Pulmonary artery endothelial cell (primary cell): ENCODE measurements at regions not wholly inside any gene's neighbourhood (a gene's known extent, or its start where the extent isn't known, plus 50 kb on each side); places are given as distances from the start of the nearest gene placed in this dataset.
"Not testable (repeated sequence)": the region's sequence is repeated elsewhere in the genome, so short reads cannot be mapped to it uniquely, and the experiment has no call there.

Experiments used
- DNase-seq: peaks from one replicate; pipeline ENCODE4 v3.0.0-alpha.2; 2011; ENCODE audit warnings: low read depth, low spot score

- no peak for DNase-seq
These were observed 235.2 kb upstream of the DAB2 start for GRCh38 chr5:39660020-39660419.

DNA sequence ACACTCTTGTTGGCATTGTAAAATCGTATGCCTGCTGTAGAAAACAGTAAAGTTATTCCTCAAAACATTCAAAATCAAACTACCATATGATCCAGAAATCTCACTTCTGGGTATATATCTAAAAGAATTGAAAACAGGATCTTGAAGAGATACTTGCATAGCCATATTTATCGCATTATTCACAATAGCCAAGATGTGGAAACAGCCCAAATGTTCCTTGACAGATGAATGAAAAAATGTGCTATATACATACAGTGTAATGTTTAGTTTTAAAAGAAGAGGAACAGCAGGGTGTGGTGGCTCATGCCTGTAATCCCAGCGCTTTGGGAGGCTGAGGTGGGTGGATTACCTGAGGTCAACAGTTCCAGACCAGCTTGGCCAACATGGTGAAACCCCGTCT lies 234.1 kb upstream of the DAB2 start:
- no peak for DNase-seq

DNA sequence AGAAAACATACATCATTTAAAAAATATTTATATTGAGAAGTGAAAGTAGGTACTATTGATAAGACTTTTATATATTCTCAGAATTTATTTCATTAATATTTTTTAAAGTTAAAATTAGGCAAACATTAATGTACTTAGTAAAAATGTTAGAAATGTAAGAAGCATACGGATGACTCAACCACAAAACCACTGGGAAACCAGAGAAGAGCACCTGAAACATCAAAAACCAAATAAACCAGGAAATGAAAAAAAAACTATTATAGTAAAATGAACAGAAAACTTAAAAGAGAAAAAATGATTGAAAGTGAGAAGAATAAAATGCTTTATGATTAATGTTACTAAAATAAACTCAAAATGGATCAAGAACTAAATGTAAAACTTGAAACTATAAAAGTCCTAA lies 233.2 kb upstream of the DAB2 start:
- DNase-seq: no peak

- DNase-seq: no peak
These were observed 231.8 kb upstream of the DAB2 start for GRCh38 chr5:39656600-39656999.

DNA sequence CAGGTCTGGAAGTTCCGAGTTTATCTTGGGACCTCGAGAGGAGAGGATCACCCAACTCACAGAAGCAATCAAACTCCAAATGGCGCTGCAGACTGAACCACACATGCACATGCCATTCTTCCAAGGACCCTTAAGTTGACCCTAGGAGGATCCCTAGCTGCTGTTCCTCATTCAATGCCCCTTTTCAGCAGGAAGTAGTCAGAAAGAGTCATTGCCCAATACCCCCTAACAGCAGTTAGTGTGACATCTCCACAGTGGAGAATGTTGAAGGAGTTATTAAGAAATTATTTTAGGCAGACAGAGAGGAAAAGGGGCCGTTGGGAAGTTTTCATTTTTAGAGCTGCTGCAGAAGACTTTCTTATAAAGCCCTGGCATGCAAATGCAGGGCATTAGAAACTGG lies 229.9 kb upstream of the DAB2 start:
- DNase-seq: no peak

DNA sequence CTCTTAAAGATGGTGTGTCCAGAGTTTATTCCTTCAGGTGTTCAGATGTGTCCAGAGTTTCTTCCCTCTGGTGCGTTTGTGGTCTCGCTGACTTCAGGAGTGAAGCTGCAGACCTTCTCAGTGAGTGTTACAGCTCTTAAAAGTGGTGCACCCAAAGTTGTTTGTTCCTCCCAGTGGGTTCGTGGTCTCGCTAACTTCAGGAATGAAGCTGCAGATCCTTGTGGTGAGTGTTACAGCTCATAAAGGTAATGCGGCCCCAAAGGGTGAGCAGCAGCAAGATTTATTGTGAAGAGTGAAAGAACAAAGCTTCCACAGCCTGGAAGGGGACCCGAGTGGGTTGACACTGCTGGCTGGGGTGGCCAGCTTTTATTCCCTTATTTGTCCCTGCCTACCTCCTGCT lies 227.7 kb upstream of the DAB2 start:
- DNase-seq: not testable (repeated sequence)

DNA sequence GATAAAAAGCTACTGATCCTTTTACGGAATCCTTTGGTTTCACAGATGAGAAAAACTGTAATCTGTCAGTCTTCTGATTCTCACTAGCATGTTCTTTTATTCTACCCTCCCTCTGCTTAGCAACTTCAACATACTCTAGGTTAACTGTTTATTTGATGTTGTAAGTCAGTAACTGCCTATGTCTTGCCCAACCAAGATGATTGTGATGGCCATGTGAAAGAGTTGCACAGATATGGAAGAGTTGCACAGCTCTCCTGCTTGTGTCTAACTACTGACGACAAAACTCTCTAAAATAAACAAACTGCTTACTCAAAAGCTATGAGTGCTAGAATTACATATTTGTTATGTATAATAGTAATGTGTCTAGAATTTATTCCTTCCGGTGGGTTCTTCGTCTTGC lies 227.3 kb upstream of the DAB2 start:
- no peak for DNase-seq

- DNase-seq: no peak
These were observed 225.4 kb upstream of the DAB2 start for GRCh38 chr5:39650008-39650762.

DNA sequence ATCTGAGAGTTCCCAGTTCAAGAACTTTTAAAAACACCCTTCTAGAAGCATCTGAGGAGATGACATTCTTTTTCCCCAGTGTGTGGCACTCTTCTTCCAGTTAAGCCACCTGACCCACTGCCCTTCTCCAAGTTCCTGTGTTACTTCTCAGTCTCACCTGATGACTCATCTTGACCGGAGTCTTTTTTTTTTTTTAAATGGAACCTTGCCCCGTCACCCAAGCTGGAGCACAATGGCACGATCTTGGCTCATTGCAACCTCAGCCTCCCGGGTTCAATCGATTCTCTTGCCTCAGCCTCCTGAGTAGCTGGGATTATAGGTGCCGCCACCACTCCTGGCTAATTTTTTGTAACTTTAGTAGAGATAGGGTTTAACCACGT lies 224.1 kb upstream of the DAB2 start:
- DNase-seq: no peak

DNA sequence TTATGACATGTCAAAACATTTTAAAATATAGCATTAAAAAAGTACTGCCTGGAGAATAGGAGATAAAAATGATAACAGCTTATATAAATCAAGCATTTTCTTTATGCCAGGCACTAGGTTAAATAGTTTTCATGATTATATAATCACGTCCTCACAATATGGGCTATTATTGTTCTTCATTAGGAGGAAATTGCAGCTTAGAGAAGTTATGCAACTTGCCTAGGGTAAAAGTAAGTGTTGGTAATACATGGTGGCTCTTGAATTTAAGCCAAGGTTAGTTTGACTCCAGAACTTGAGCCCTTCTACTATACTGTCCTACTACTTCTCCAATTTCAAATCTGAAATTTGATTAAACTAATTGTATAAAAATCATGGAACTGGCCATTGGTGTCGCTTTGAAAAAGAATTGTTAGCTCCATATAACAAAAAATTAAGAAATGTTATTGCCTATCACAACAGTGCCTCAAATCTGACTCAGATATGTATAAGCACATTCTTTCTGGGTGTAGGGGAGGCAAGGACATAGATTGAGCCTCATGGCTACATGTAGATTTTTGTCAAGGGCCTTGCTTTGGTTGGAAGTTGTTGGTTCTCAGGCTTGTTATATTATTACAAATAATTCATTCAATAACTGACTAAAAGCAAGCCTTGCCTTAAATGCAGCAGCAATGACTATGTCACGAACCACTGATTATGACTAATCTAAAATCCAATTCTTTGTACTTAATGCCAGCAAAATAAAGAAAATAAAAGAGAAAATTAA lies 223.5 kb upstream of the DAB2 start:
- no peak for DNase-seq

- no peak for DNase-seq
These were observed 215.8 kb upstream of the DAB2 start for GRCh38 chr5:39640552-39640951.

- DNase-seq: no peak
These were observed 214.9 kb upstream of the DAB2 start for GRCh38 chr5:39639618-39640089.

DNA sequence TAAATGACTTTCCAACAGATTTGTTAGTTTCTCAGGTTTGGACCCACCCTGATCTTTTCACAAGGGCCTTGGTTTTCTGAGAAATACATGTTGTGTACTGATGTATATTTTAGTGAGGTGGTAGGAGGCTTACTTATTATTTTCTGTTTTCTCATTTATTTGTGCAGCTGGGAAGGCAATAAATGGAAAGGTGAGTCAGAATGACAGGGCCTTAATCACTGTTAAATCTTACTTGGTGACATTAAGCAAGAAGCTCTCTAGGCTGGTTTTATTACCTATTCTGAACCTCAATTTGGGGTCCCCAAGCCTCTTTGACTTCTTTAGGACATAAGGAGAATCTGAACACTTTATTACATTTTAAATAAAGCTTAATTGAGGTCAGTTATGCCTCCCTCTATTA lies 214.0 kb upstream of the DAB2 start:
- no peak for DNase-seq

GRCh38 chr5:39633057-39633456 lies 208.3 kb upstream of the DAB2 start:
- DNase-seq: no peak

GRCh38 chr5:39631958-39632357 lies 207.2 kb upstream of the DAB2 start:
- no peak for DNase-seq

- no peak for DNase-seq
These were observed 205.2 kb upstream of the DAB2 start for GRCh38 chr5:39629946-39630345.

GRCh38 chr5:39628348-39628747 lies 203.6 kb upstream of the DAB2 start:
- DNase-seq: no peak

- DNase-seq: no peak
These were observed 200.1 kb upstream of the DAB2 start for GRCh38 chr5:39624890-39625289.

- no peak for DNase-seq
These were observed 199.6 kb upstream of the DAB2 start for GRCh38 chr5:39624268-39624886.

GRCh38 chr5:39623291-39623865 lies 198.6 kb upstream of the DAB2 start:
- no peak for DNase-seq

DNA sequence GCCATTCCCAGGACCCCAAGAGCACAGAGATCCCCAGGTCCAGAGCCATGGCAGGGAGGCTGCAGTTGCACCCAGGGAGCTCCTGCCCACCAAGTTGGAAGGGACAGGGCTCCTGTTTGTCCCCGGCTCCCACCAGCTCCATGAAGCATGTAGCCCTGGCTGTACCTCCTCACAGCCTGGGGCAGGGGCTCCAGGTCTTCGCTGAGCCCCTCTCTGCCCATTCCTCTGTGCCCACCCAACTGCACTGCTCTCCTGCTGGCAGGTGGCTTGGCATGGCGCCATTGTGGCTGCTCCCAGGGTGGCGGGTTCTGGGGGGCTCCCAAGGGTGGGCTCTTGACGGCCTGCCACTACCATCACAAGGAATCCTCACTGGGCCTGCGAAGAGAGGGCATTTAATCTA lies 197.5 kb upstream of the DAB2 start:
- no peak for DNase-seq

- DNase-seq: no peak
These were observed 194.5 kb upstream of the DAB2 start for GRCh38 chr5:39619168-39619818.
